A549 (cell line): ENCODE measurements at regions not wholly inside any gene's neighbourhood (a gene's known extent, or its start where the extent isn't known, plus 50 kb on each side); places are given as distances from the start of the nearest gene placed in this dataset.

ENCODE experiments used
- ATAC-seq, 2 experiments: fragments of 200-7000 bp in 1 of 2; fragments of >200 bp in 1 of 2; cut with Nextera tagmentation in 1 of 2; cut with Tn5 transposase in 1 of 2; 3 replicates each; pipeline versions ENCODE4 v1.8.0 to v1.9.1; 2018 to 2020; ENCODE audit warnings: mild to moderate bottlenecking in 1 of 2, moderate library complexity in 1 of 2
- CTCF ChIA-PET: fragments of 300-600 bp; sonication (Branson Sonifier 250); formaldehyde crosslinking; extraction: SDS; loops from one replicate; lab custom pipeline; 2021; ENCODE audit warnings: antibody characterized with exemption, inconsistent platforms; lab: Yijun Ruan, JAX
- POLR2A ChIA-PET: fragments of 350-600 bp; formaldehyde crosslinking; extraction: SDS; loops from one replicate; lab custom pipeline; 2021; ENCODE audit warnings: antibody characterized with exemption, inconsistent platforms; lab: Yijun Ruan, JAX
- DNase-seq, 2 experiments: peaks; one replicate each; pipeline versions ENCODE4 v3.0.0 to v3.0.0-alpha.2; 2011 to 2016; ENCODE audit warnings: low read depth in 1 of 2, low spot score in 1 of 2
- FAIRE-seq: peaks from 2 replicates; lab custom pipeline; 2011; peaks lifted over from hg19 to GRCh38; lab: Jason Lieb, UNC
- H3K27ac ChIP-seq, 2 experiments: fragments of >200 bp; sonication (Bioruptor Twin); formaldehyde crosslinking; 3 replicates each; pipeline ENCODE4 v1.5.1; 2016 to 2017
- H3K4me1 ChIP-seq: fragments of >200 bp; sonication (Bioruptor Twin); formaldehyde crosslinking; 3 replicates; pipeline ENCODE4 v1.6.1; 2016
- H3K4me2 ChIP-seq: fragments of >200 bp; sonication (Bioruptor Twin); formaldehyde crosslinking; 3 replicates; pipeline ENCODE4 v1.6.1; 2016
- H3K4me3 ChIP-seq: fragments of >200 bp; sonication (Bioruptor Twin); formaldehyde crosslinking; 3 replicates; pipeline ENCODE4 v1.5.1; 2016
- H3K9me3 ChIP-seq: fragments of >200 bp; sonication (Bioruptor Twin); formaldehyde crosslinking; 3 replicates; pipeline ENCODE4 v1.6.1; 2016
- CHD2 ChIP-seq: fragments of 150-350 bp; IDR thresholded peaks from 2 replicates; pipeline ENCODE4 v1.6.1; 2014; ENCODE audit warnings: low read length; ENCODE audit not compliant: partially characterized antibody
- CHD4 ChIP-seq: fragments of 200-600 bp; sonication (generic); IDR thresholded peaks from 2 replicates; pipeline ENCODE4 v1.6.1; 2016; ENCODE audit warnings: antibody characterized with exemption, mild to moderate bottlenecking, borderline replicate concordance
- EP300 ChIP-seq, 2 experiments: fragments of >200 bp; sonication (Bioruptor Twin); formaldehyde crosslinking; IDR thresholded peaks; 2 replicates in 1 of 2; 3 replicates in 1 of 2; pipeline ENCODE4 v1.6.1; 2016 to 2017
- FOSB ChIP-seq: fragments of 250-450 bp; sonication (Bioruptor Pico); IDR thresholded peaks from 2 replicates; pipeline ENCODE4 v1.5.0; 2020; ENCODE audit warnings: mild to moderate bottlenecking, moderate library complexity
- FOSL2 ChIP-seq, 2 experiments: fragments of 450-650 bp in 1 of 2; fragments of >200 bp in 1 of 2; sonication (Bioruptor Twin) in 1 of 2; formaldehyde crosslinking; IDR thresholded peaks; 2 replicates each; pipeline versions ENCODE4 v1.5.0 to v1.6.1; 2016 to 2020; ENCODE audit warnings: mild to moderate bottlenecking in 1 of 2, moderate library complexity in 1 of 2
- HMGXB4 ChIP-seq: fragments of 250-450 bp; sonication (Bioruptor Pico); IDR thresholded peaks from 2 replicates; pipeline ENCODE4 v1.5.0; 2021; ENCODE audit warnings: mild to moderate bottlenecking, moderate library complexity, borderline replicate concordance
- JUN ChIP-seq, 2 experiments: fragments of >200 bp; sonication (Bioruptor Twin); formaldehyde crosslinking; IDR thresholded peaks; 2 replicates in 1 of 2; 3 replicates in 1 of 2; pipeline ENCODE4 v1.6.1; 2016 to 2017
- JUNB ChIP-seq: fragments of >200 bp; sonication (Bioruptor Twin); formaldehyde crosslinking; IDR thresholded peaks from 2 replicates; pipeline ENCODE4 v1.6.1; 2016
- KDM1A ChIP-seq: fragments of 200-600 bp; sonication (generic); IDR thresholded peaks from 2 replicates; pipeline ENCODE4 v1.6.1; 2016; ENCODE audit warnings: low read depth, mild to moderate bottlenecking
- MAFK ChIP-seq: fragments of 450-650 bp; IDR thresholded peaks from 2 replicates; pipeline ENCODE4 v1.6.1; 2014; ENCODE audit not compliant: partially characterized antibody
- NPAS2 ChIP-seq: fragments of 250-450 bp; sonication (Bioruptor Pico); IDR thresholded peaks from 2 replicates; pipeline ENCODE4 v1.8.0; 2022; ENCODE audit warnings: mild to moderate bottlenecking, moderate library complexity, borderline replicate concordance
- PBX3 ChIP-seq: IDR thresholded peaks from 2 replicates; pipeline ENCODE4 v1.6.1; 2012
- PHF8 ChIP-seq: fragments of 200-600 bp; sonication (generic); IDR thresholded peaks from 2 replicates; pipeline ENCODE4 v1.6.1; 2016; ENCODE audit warnings: low read depth, mild to moderate bottlenecking, antibody characterized with exemption, moderate library complexity, borderline replicate concordance
- ZFP36 ChIP-seq: fragments of 450-650 bp; IDR thresholded peaks from 2 replicates; pipeline ENCODE4 v1.6.1; 2014; ENCODE audit warnings: borderline replicate concordance; ENCODE audit not compliant: partially characterized antibody
- ZNF302 ChIP-seq: fragments of 250-450 bp; sonication (Bioruptor Pico); IDR thresholded peaks from 2 replicates; pipeline ENCODE4 v1.9.0; 2021; ENCODE audit warnings: inconsistent platforms, mild to moderate bottlenecking, moderate library complexity
- WGBS: methylation state at CpG from one replicate; pipeline ENCODE4 v1.1.6; 2017; ENCODE audit errors: missing lambda C conversion rate; 5-methylcytosine and 5-hydroxymethylcytosine counted together
- TF ChIP-seq, protein P1 (sequence below): fragments of 150-350 bp; IDR thresholded peaks from 2 replicates; pipeline ENCODE4 v1.6.1; 2014; ENCODE audit warnings: low read depth, mild to moderate bottlenecking, low read length

DNA sequence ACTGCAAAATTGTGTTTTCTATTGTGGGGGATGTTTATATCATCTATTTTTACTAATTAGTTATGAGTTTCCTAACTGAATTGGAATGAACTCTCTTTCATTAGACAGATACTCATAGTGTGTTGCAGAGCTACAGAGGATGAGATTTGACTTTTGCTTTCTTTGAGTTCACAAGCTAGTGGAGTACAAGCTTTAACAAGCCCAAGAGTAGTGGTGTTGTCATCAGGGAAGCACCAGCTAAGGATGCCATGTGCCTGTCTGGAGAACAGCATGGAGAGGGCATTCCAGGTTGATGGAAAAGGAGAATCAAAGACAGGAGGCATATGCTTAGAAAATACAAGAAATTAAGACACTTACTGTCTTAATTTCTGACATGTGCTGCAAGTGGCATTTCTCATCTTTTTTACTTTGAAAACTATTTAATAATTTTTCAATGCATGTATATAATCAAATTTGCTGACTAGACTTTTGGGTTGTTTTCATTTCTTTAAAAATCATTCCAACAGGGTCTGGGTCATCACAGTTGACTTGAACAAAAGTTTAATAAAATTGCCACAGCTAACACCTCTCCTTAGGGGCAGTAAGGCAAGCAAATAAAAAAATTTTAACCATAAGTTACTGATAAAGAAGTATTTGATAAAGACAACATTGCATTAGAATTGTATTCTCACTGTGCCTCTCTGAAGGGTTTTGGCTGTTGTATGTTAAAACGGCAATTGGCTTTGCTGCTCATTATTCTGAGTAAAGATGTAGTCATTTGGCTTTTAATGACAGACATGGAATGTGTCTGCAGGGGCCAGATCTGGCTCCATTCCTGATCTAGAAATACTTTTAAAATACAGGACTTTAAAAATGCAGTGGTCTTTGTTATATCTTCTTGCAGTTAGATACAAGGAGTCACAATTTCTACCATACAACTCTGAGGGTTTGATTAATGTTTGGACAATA lies 323.7 kb upstream of the CDH11 start:
- WGBS = 0% methylated on average over 1 of the region's 1 CpG
- FAIRE-seq = no peak
- CTCF ChIA-PET = interaction anchor here (0.7 kb wide), 1 partner anchor 47 kb away, joined by 3 read pairs; no protein-coding TSS in a partner anchor

DNA sequence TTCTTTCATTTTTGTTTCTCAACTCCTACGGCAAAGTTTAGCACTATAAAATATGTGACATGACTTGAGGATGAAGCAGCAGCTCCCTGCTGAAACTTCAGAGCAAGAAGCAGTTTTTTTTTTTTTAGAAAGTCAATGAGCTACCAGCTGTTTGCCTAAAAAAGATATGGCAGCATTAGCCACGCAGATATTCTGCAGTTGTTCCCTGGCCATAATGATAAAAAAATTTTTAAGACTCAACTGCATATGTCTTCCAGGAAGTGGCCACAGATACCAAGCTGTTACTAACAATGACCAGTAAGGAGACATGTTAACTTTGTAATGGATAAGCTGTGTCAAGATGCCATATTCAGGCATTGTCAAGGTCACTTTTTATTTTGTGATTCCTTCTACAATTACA lies 319.6 kb upstream of the CDH11 start:
- no peak for ATAC-seq
- FAIRE-seq = no peak
- no peaks in the 10 kb centered on the region for H3K4me1 ChIP-seq
- H3K4me2 ChIP-seq = no peak overlapping the region
- no peak overlapping the region for H3K4me3 ChIP-seq
- H3K9me3 ChIP-seq = no peaks in the 10 kb centered on the region
- POLR2A ChIA-PET = no interaction called here
- CTCF ChIA-PET = no interaction called here
- 8% methylated on average over 2 of the region's 2 CpGs for whole genome bisulfite sequencing
- TF ChIP-seq ZNF302 (CRISPR knock-in tag) (no peak), PHF8 (no peak), NPAS2 (CRISPR knock-in tag) (no peak), EP300 (IDR thresholded peaks at IDR 0.05) (no peak), JUN (IDR thresholded peaks at IDR 0.05) (no peak), CHD2 (no peak), KDM1A (no peak), ZFP36 (no peak), CHD4 (no peak), FOSB (CRISPR knock-in tag) (no peak), HMGXB4 (CRISPR knock-in tag) (no peak)
- TF ChIP-seq, protein P1, sequence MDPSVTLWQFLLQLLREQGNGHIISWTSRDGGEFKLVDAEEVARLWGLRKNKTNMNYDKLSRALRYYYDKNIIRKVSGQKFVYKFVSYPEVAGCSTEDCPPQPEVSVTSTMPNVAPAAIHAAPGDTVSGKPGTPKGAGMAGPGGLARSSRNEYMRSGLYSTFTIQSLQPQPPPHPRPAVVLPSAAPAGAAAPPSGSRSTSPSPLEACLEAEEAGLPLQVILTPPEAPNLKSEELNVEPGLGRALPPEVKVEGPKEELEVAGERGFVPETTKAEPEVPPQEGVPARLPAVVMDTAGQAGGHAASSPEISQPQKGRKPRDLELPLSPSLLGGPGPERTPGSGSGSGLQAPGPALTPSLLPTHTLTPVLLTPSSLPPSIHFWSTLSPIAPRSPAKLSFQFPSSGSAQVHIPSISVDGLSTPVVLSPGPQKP = no peak
- no peak for DNase-seq
- H3K27ac ChIP-seq = no peak overlapping the region

More for the DNA sequence above, 323.7 kb upstream of the CDH11 start:
- ATAC-seq (no peak), DNase-seq (no peak)
- H3K27ac ChIP-seq = no peak overlapping the region
- H3K4me3 ChIP-seq = no peak overlapping the region
- POLR2A ChIA-PET = no interaction called here
- no peaks in the 10 kb centered on the region for H3K4me1 ChIP-seq
- TF ChIP-seq MAFK = peak; percentile 42
- no peak for TF ChIP-seq JUNB
- H3K9me3 ChIP-seq = no peaks in the 10 kb centered on the region
- H3K4me2 ChIP-seq = no peak overlapping the region

DNA sequence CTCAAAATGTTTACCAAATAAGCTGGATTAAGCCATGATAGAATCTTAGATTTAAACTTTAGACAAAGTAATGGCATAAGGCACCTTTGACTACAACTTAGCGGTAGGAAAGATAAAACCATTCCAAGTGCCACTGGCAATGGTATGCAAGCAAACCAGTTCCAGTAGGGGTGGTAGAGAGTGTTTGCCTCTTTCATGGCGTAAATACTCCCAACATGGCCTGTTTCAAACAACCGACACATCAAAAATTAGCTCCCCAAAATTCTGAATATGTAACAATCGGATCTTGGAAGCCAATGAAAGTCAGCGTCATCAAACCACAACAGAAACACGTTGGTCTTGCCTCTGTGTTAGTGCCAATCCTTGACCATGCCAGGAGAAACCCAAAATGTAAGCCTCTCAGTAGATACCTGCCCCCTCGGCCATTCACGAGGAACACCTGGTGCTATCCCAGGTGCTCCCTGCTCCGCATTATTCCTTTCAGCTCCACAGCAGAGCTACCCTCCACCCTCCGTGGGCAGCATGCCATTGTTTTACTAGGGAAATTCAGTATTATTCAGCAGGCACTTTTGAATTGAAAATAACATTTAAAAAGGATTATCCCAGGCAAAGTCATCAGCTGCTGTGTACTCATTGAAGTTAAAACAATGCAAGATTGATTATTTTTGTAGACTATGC lies 307.8 kb upstream of the CDH11 start:
- Histone ChIP-seq H3K4me3 (no peak overlapping the region), H3K9me3 (no peaks in the 10 kb centered on the region), H3K4me1 (no peaks in the 10 kb centered on the region), H3K27ac (no peak overlapping the region), H3K4me2 (no peak overlapping the region)
- DNase-seq (no peak), ATAC-seq (no peak), FAIRE-seq (no peak)
- ChIA-PET POLR2A (no interaction called here), CTCF (no interaction called here)
- WGBS = 10% methylated on average over 10 of the region's 10 CpGs
- no peak for TF ChIP-seq FOSL2 (IDR thresholded peaks at IDR 0.05)
- no peak for TF ChIP-seq FOSL2 (CRISPR knock-in tag; IDR thresholded peaks at IDR 0.05)
- no peak for TF ChIP-seq PBX3
- TF ChIP-seq HMGXB4 (CRISPR knock-in tag) = no peak
